Lower leg skin (tissue), 3 donors: ENCODE measurements at regions not wholly inside any gene's neighbourhood (a gene's known extent, or its start where the extent isn't known, plus 50 kb on each side); places are given as distances from the start of the nearest gene placed in this dataset.

Source experiments
- POLR2A ChIP-seq, 2 donors: fragments of 450-650 bp; IDR thresholded peaks; one replicate each; pipeline ENCODE4 v1.6.1; 2016 to 2017; ENCODE audit warnings: antibody characterized with exemption in 2 of 2, mild to moderate bottlenecking in 1 of 2, moderate library complexity in 1 of 2
- TF ChIP-seq, protein P1 (sequence below), 3 donors: fragments of 450-650 bp; IDR thresholded peaks; one replicate each; pipeline ENCODE4 v1.5.1; 2016; ENCODE audit warnings: antibody characterized with exemption in 3 of 3, mild to moderate bottlenecking in 3 of 3, moderate library complexity in 2 of 3

- TF ChIP-seq, protein P1, sequence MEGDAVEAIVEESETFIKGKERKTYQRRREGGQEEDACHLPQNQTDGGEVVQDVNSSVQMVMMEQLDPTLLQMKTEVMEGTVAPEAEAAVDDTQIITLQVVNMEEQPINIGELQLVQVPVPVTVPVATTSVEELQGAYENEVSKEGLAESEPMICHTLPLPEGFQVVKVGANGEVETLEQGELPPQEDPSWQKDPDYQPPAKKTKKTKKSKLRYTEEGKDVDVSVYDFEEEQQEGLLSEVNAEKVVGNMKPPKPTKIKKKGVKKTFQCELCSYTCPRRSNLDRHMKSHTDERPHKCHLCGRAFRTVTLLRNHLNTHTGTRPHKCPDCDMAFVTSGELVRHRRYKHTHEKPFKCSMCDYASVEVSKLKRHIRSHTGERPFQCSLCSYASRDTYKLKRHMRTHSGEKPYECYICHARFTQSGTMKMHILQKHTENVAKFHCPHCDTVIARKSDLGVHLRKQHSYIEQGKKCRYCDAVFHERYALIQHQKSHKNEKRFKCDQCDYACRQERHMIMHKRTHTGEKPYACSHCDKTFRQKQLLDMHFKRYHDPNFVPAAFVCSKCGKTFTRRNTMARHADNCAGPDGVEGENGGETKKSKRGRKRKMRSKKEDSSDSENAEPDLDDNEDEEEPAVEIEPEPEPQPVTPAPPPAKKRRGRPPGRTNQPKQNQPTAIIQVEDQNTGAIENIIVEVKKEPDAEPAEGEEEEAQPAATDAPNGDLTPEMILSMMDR (IDR thresholded peaks at IDR 0.05): no peak
- no peak for TF ChIP-seq POLR2A (IDR thresholded peaks at IDR 0.05)
These were observed 380.8 kb downstream of the TMEM232 start for GRCh38 chr5:110345623-110346022.
